Right cardiac atrium (tissue), 5 donors: ENCODE measurements at regions not wholly inside any gene's neighbourhood (a gene's known extent, or its start where the extent isn't known, plus 50 kb on each side); places are given as distances from the start of the nearest gene placed in this dataset.
A peak's percentile ranks its signal among the peaks of the same experiment; 100 is the strongest.

Source experiments
- ATAC-seq, 2 donors: fragments of 200-7000 bp; cut with Tn5 transposase; one replicate each; pipeline versions ENCODE4 v1.8.0 to v1.9.1; 2020; ENCODE audit warnings: moderate library complexity in 2 of 2, mild to moderate bottlenecking in 1 of 2
- DNase-seq, 3 donors: peaks; one replicate each; pipeline ENCODE4 v3.0.0-alpha.2; 2020
- H3K27ac ChIP-seq: one replicate; pipeline ENCODE4 v1.5.1; 2013; ENCODE audit warnings: mild to moderate bottlenecking, low read length, control low read depth, moderate library complexity
- H3K27me3 ChIP-seq: one replicate; pipeline ENCODE4 v1.6.1; 2013; ENCODE audit not compliant: control insufficient read depth, insufficient read depth
- H3K4me1 ChIP-seq: one replicate; pipeline ENCODE4 v1.6.1; 2013; ENCODE audit warnings: low read length; ENCODE audit not compliant: control insufficient read depth, insufficient read depth
- H3K4me3 ChIP-seq: one replicate; pipeline ENCODE4 v1.5.1; 2013; ENCODE audit warnings: low read length, control low read depth
- H3K9me3 ChIP-seq: one replicate; pipeline ENCODE4 v1.6.1; 2013; ENCODE audit warnings: low read length; ENCODE audit not compliant: control insufficient read depth
- WGBS: extraction: QIAGEN DNeasy Blood & Tissue Kit; methylation state at CpG from one replicate; pipeline ENCODE4 v1.1.7; 2013; 5-methylcytosine and 5-hydroxymethylcytosine counted together
- intact Hi-C, 4 donors: fragments of 100-400 bp; cut with DNase I; formaldehyde crosslinking; loops; one replicate each; pipeline versions ENCODE4 v1.11.0 to v1.14.0; 2022 to 2023
- donor health status: healthy with polysubstance abuse.
- donor health status: DM: no; HTN: yes; CAD: no.
- donor health status: DM: no; HTN: no; CAD: no.
- donor health status: DM: no; HTN: yes; CAD: no; lungs with severe emphysema.
- donor health status: DM: yes; HTN: yes; CAD: no.

DNA sequence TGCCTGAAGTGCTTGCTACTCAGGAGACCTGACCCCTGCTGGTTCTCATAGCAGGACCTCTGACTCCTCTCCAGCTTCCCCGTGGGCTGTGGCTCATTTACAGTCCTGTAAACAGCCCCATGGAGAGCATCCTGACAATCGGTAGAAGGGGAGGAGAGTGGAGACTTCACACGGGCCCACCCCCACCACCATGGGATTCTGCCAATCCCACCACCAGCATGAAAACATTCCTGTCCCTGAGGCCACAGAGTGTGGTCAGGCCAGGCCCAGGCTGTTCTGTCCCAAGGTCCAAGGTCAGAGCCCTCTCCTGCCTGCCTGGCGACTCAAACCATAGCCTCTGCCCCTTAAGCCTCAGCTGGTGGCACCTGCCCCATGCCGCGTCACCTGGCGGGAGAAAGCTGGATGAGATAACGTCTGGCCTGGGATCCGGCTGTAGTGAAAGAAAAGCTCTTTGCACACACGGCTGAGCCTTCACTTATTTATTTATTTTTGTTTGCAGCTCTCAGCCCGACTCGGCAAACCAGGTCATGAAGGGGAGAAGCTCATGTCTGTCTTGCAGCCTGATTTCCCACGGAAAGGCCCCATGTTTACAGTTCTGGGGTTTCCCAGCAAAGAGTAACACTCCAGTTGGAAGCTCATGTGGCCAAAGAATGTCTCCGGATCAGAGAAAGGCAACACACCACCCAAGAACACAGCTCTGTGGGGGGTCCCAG lies 293.6 kb upstream of the ZMIZ1 start:
- intact Hi-C loops = loop anchor here in 1 of 4 donors (10.0 kb wide), 1 partner anchor 290 kb away; the partner anchor contains the start of gene ZMIZ1
- H3K4me1 ChIP-seq = peaks cover 6% of the 10 kb centered on the region

DNA sequence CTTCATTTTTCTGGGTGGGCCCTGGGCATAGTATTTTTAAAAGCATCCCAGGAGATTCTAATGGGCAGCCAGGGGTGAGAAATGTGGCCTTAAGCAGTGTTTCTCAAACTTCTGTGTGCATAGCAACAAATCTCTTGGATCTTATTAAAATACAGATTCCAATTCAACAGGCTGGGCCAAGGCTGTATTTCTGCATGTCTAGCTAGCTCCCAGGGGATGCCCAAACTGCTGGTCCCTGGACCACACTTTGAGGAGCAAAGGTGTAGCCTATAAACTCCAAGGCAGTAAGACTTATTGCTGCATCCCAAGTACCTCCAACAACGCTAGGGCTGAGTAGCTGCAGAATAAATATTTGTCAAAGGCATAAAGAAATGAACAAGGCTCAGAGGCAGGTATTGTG lies 292.9 kb upstream of the ZMIZ1 start:
- H3K27me3 ChIP-seq = no peaks in the 10 kb centered on the region
- intact Hi-C loops = loop anchor here in 1 of 4 donors (10.0 kb wide), 1 partner anchor 289 kb away; the partner anchor contains the start of gene ZMIZ1
- no peak for DNase-seq
- WGBS = 88% methylated on average over 1 of the region's 1 CpG
- H3K27ac ChIP-seq = no peak overlapping the region
- no peak for ATAC-seq
- H3K4me1 ChIP-seq = peaks cover 6% of the 10 kb centered on the region
- H3K9me3 ChIP-seq = no peaks in the 10 kb centered on the region
- H3K4me3 ChIP-seq = no peak overlapping the region

More for the DNA sequence above, 293.6 kb upstream of the ZMIZ1 start:
- Histone ChIP-seq H3K4me3 (no peak overlapping the region), H3K9me3 (no peaks in the 10 kb centered on the region), H3K27me3 (no peaks in the 10 kb centered on the region), H3K27ac (peak overlapping the region; percentile 11)
- WGBS = 53% methylated on average over 14 of the region's 14 CpGs
- peak in 2 of 3 donors; percentile 62 to 64 for DNase-seq
- no peak for ATAC-seq

GRCh38 chr10:78776756-78777155 lies 292.0 kb upstream of the ZMIZ1 start:
- 69% methylated on average over 6 of the region's 6 CpGs for WGBS

DNA sequence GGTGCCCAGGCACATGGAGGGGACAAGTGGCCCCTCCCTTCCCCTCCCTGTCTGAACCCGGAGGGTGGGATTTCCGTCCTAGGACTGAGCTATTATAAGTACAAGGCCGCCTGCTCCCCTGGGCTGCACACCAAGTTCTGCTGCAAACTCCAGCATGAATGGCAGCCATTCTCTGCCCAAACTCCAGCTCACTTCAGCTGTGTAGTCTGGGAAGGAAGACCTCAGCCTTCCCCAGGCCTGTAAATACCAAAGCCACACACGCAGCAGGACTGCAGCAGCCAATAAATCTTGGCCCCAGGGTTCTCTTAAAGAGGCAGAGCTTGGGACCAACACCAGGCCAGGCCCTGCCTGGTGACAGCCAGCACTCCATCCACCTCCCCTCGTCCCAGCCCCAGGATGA lies 291.3 kb upstream of the ZMIZ1 start:
- intact Hi-C loops = loop anchor here in 1 of 4 donors (10.0 kb wide), 1 partner anchor 287 kb away; the partner anchor contains the start of gene ZMIZ1
- 22% methylated on average over 5 of the region's 5 CpGs for WGBS
- DNase-seq = peak; percentile 74 to 91 (median 89)
- Histone ChIP-seq H3K4me3 (no peak overlapping the region), H3K27me3 (no peaks in the 10 kb centered on the region), H3K9me3 (no peaks in the 10 kb centered on the region), H3K27ac (peak overlapping the region; percentile 65), H3K4me1 (peaks cover 6% of the 10 kb centered on the region)
- peak; percentile 83 to 88 for ATAC-seq

More at GRCh38 chr10:78776756-78777155, 292.0 kb upstream of the ZMIZ1 start:
- Histone ChIP-seq H3K4me1 (peaks cover 6% of the 10 kb centered on the region), H3K4me3 (no peak overlapping the region), H3K27ac (no peak overlapping the region), H3K27me3 (no peaks in the 10 kb centered on the region), H3K9me3 (no peaks in the 10 kb centered on the region)
- DNase-seq (no peak), ATAC-seq (no peak)
- intact Hi-C loops = loop anchor here in 1 of 4 donors (10.0 kb wide), 1 partner anchor 288 kb away; the partner anchor contains the start of gene ZMIZ1

- 58% methylated on average over 5 of the region's 5 CpGs for WGBS
- Histone ChIP-seq H3K9me3 (no peaks in the 10 kb centered on the region), H3K4me3 (no peak overlapping the region), H3K27me3 (no peaks in the 10 kb centered on the region), H3K27ac (peak overlapping the region; percentile 65), H3K4me1 (peaks cover 6% of the 10 kb centered on the region)
- intact Hi-C loops = loop anchor here in 1 of 4 donors (10.0 kb wide), 1 partner anchor 287 kb away; the partner anchor contains the start of gene ZMIZ1
- DNase-seq = peak; percentile 63 to 77 (median 69)
- ATAC-seq = peak in 1 of 2 donors; percentile 78
Measured at GRCh38 chr10:78777867-78778266, 290.9 kb upstream of the ZMIZ1 start.

GRCh38 chr10:78778444-78779338 lies 290.1 kb upstream of the ZMIZ1 start:
- intact Hi-C loops = loop anchor here in 1 of 4 donors (10.0 kb wide), 1 partner anchor 286 kb away; the partner anchor contains the start of gene ZMIZ1
- Histone ChIP-seq H3K27ac (no peak overlapping the region), H3K4me1 (peaks cover 6% of the 10 kb centered on the region)

GRCh38 chr10:78779339-78779955 lies 289.3 kb upstream of the ZMIZ1 start:
- 71% methylated on average over 4 of the region's 4 CpGs for WGBS
- H3K27me3 ChIP-seq = no peaks in the 10 kb centered on the region
- peaks cover 6% of the 10 kb centered on the region for H3K4me1 ChIP-seq
- H3K4me3 ChIP-seq = no peak overlapping the region
- intact Hi-C loops = loop anchor here in 1 of 4 donors (10.0 kb wide), 1 partner anchor 285 kb away; the partner anchor contains the start of gene ZMIZ1
- H3K27ac ChIP-seq = no peak overlapping the region
- no peak for ATAC-seq
- DNase-seq = peak in 1 of 3 donors; percentile 18
- H3K9me3 ChIP-seq = no peaks in the 10 kb centered on the region

More at GRCh38 chr10:78778444-78779338, 290.1 kb upstream of the ZMIZ1 start:
- no peaks in the 10 kb centered on the region for H3K27me3 ChIP-seq
- ATAC-seq (no peak), DNase-seq (peak in 1 of 3 donors; percentile 49)
- H3K9me3 ChIP-seq = no peaks in the 10 kb centered on the region
- H3K4me3 ChIP-seq = no peak overlapping the region
- WGBS = 77% methylated on average over 13 of the region's 13 CpGs

GRCh38 chr10:78780551-78780961 lies 288.2 kb upstream of the ZMIZ1 start:
- peak in 1 of 2 donors; percentile 53 for ATAC-seq
- H3K4me1 ChIP-seq = peaks cover 6% of the 10 kb centered on the region

GRCh38 chr10:78781251-78781913 lies 287.4 kb upstream of the ZMIZ1 start:
- Histone ChIP-seq H3K4me1 (peaks cover 6% of the 10 kb centered on the region), H3K9me3 (no peaks in the 10 kb centered on the region), H3K27ac (no peak overlapping the region), H3K27me3 (no peaks in the 10 kb centered on the region), H3K4me3 (no peak overlapping the region)
- intact Hi-C loops = no loop called here
- peak in 1 of 3 donors; percentile 30 for DNase-seq
- ATAC-seq = no peak
- 96% methylated on average over 10 of the region's 10 CpGs for WGBS

More at GRCh38 chr10:78780551-78780961, 288.2 kb upstream of the ZMIZ1 start:
- DNase-seq = peak in 2 of 3 donors; percentile 73 to 82
- Histone ChIP-seq H3K4me3 (no peak overlapping the region), H3K27ac (no peak overlapping the region), H3K9me3 (no peaks in the 10 kb centered on the region), H3K27me3 (no peaks in the 10 kb centered on the region)
- intact Hi-C loops = no loop called here
- WGBS = 76% methylated on average over 8 of the region's 8 CpGs

GRCh38 chr10:78781991-78782390 lies 286.8 kb upstream of the ZMIZ1 start:
- Histone ChIP-seq H3K9me3 (no peaks in the 10 kb centered on the region), H3K4me3 (no peak overlapping the region), H3K27me3 (no peaks in the 10 kb centered on the region), H3K4me1 (peaks cover 6% of the 10 kb centered on the region), H3K27ac (no peak overlapping the region)
- ATAC-seq (no peak), DNase-seq (no peak)
- 89% methylated on average over 6 of the region's 6 CpGs for WGBS
- intact Hi-C loops = no loop called here
